Globus pallidus (tissue), 1 donor: ENCODE measurements at regions not wholly inside any gene's neighbourhood (a gene's known extent, or its start where the extent isn't known, plus 50 kb on each side); places are given as distances from the start of the nearest gene placed in this dataset.
A peak's percentile ranks its signal among the peaks of the same experiment; 100 is the strongest.
"Not testable (repeated sequence)": the region's sequence is repeated elsewhere in the genome, so short reads cannot be mapped to it uniquely, and the experiment has no call there.

Experiments used
- DNase-seq: peaks from one replicate; pipeline ENCODE4 v3.0.0-alpha.2; 2015; ENCODE audit warnings: low spot score

GRCh38 chr14:106141242-106142220 lies 615.1 kb downstream of the TMEM121 start:
- no peak for DNase-seq

- not testable (repeated sequence) for DNase-seq
Measured at GRCh38 chr14:106145731-106146130, 619.3 kb downstream of the TMEM121 start.

- peak; percentile 0 for DNase-seq
Measured at GRCh38 chr14:106153362-106153955, 627.1 kb downstream of the TMEM121 start.

GRCh38 chr14:106163316-106163715 lies 636.9 kb downstream of the TMEM121 start:
- no peak for DNase-seq

- not testable (repeated sequence) for DNase-seq
Measured at GRCh38 chr14:106163812-106164211, 637.4 kb downstream of the TMEM121 start.

- DNase-seq = no peak
Measured at GRCh38 chr14:106166232-106166631, 639.8 kb downstream of the TMEM121 start.

- no peak for DNase-seq
Measured at GRCh38 chr14:106166650-106167204, 640.3 kb downstream of the TMEM121 start.

GRCh38 chr14:106170163-106170658 lies 643.8 kb downstream of the TMEM121 start:
- not testable (repeated sequence) for DNase-seq

- DNase-seq = no peak
Measured at GRCh38 chr14:106174206-106174605, 647.8 kb downstream of the TMEM121 start.

GRCh38 chr14:106177266-106178246 lies 651.2 kb downstream of the TMEM121 start:
- DNase-seq = not testable (repeated sequence)

- no peak for DNase-seq
Measured at GRCh38 chr14:106179761-106180160, 653.4 kb downstream of the TMEM121 start.

GRCh38 chr14:106184771-106185170 lies 658.4 kb downstream of the TMEM121 start:
- DNase-seq = not testable (repeated sequence)

GRCh38 chr14:106185174-106185836 lies 658.9 kb downstream of the TMEM121 start:
- DNase-seq = not testable (repeated sequence)

GRCh38 chr14:106185837-106186233 lies 659.5 kb downstream of the TMEM121 start:
- DNase-seq = no peak

- no peak for DNase-seq
Measured at GRCh38 chr14:106187216-106187615, 660.8 kb downstream of the TMEM121 start.

GRCh38 chr14:106192701-106193100 lies 666.3 kb downstream of the TMEM121 start:
- not testable (repeated sequence) for DNase-seq

- DNase-seq = not testable (repeated sequence)
Measured at GRCh38 chr14:106196459-106196858, 670.1 kb downstream of the TMEM121 start.

- DNase-seq = not testable (repeated sequence)
Measured at GRCh38 chr14:106197264-106197663, 670.9 kb downstream of the TMEM121 start.

- DNase-seq = no peak
Measured at GRCh38 chr14:106199097-106199496, 672.7 kb downstream of the TMEM121 start.

GRCh38 chr14:106200541-106201315 lies 674.3 kb downstream of the TMEM121 start:
- no peak for DNase-seq
